Colonic mucosa (tissue), 4 donors: ENCODE measurements at regions not wholly inside any gene's neighbourhood (a gene's known extent, or its start where the extent isn't known, plus 50 kb on each side); places are given as distances from the start of the nearest gene placed in this dataset.

ENCODE experiments used
- DNase-seq: peaks from one replicate; pipeline ENCODE4 v3.0.0-alpha.2; 2020
- H3K27ac ChIP-seq: fragments of 200-600 bp; one replicate; pipeline ENCODE4 v1.8.0; 2021
- H3K27me3 ChIP-seq: fragments of 200-600 bp; one replicate; pipeline ENCODE4 v1.8.0; 2021
- H3K36me3 ChIP-seq: fragments of 200-600 bp; one replicate; pipeline ENCODE4 v1.8.0; 2021
- H3K4me1 ChIP-seq: fragments of 200-600 bp; one replicate; pipeline ENCODE4 v1.8.0; 2021; ENCODE audit warnings: mild to moderate bottlenecking
- H3K4me3 ChIP-seq: fragments of 200-600 bp; one replicate; pipeline ENCODE4 v1.8.0; 2021
- H3K9ac ChIP-seq, 2 donors: one replicate each; pipeline ENCODE4 v1.7.0; 2013; ENCODE audit warnings: control low read depth in 2 of 2, low read depth in 2 of 2, low read length in 2 of 2
- H3K9me3 ChIP-seq: fragments of 200-600 bp; one replicate; pipeline ENCODE4 v1.8.0; 2021
- CTCF ChIP-seq: fragments of 200-600 bp; IDR thresholded peaks from one replicate; pipeline ENCODE4 v1.8.0; 2022; ENCODE audit warnings: antibody characterized with exemption, mild to moderate bottlenecking
- intact Hi-C: fragments of 100-400 bp; cut with DNase I; formaldehyde crosslinking; loops from one replicate; pipeline ENCODE4 v1.14.1; 2022
- donor health status: healthy.
- donor health status: DM: no; HTN: no; CAD: no.
- donor health status: DM: no; HTN: no; CAD: no.

DNA sequence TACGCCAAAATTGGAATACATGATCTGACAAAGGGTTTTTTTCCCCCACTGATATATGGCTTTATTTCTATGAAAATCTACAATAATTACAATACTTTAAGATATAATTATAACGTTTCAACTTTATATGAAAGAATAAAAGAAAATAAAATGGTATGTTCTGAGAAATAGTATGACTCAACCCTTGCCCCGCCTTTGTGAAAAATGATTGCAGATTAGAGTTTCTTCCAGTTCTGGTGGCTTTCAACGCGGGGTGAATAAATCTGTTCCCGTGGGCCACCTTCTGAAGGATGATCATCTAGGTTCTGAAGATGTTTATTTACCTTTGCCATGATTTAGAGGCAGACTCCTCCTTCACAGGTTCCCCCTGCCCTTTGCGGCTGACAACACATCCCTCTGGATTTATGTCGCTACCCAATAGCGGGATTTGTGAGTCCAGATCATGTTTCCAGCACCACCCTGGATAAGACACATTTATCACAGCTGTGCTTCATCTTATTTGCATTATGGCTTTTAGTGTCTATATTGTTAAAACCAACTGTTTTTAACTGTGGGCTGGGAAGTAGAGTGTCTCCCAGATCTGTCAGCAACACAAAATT lies 607.0 kb upstream of the KIRREL3 start:
- no peak for DNase-seq
- Histone ChIP-seq H3K9ac (no peak overlapping the region), H3K27ac (no peak overlapping the region), H3K4me1 (no peaks in the 10 kb centered on the region), H3K9me3 (no peaks in the 10 kb centered on the region), H3K27me3 (no peaks in the 10 kb centered on the region), H3K36me3 (no peaks in the 10 kb centered on the region), H3K4me3 (no peak overlapping the region)
- intact Hi-C loops = no loop called here
- TF ChIP-seq CTCF = no peak

GRCh38 chr11:127601578-127601977 lies 601.0 kb upstream of the KIRREL3 start:
- Histone ChIP-seq H3K27me3 (no peaks in the 10 kb centered on the region), H3K9ac (no peak overlapping the region), H3K27ac (no peak overlapping the region), H3K4me1 (no peaks in the 10 kb centered on the region), H3K9me3 (no peaks in the 10 kb centered on the region), H3K36me3 (no peaks in the 10 kb centered on the region), H3K4me3 (no peak overlapping the region)
- intact Hi-C loops = no loop called here
- DNase-seq = no peak
- no peak for TF ChIP-seq CTCF

GRCh38 chr11:127600674-127601073 lies 600.1 kb upstream of the KIRREL3 start:
- no peak for DNase-seq
- no peak overlapping the region for H3K9ac ChIP-seq
- intact Hi-C loops = no loop called here
- H3K27ac ChIP-seq = no peak overlapping the region
- no peaks in the 10 kb centered on the region for H3K9me3 ChIP-seq
- no peaks in the 10 kb centered on the region for H3K4me1 ChIP-seq
- no peak for TF ChIP-seq CTCF
- no peak overlapping the region for H3K4me3 ChIP-seq
- no peaks in the 10 kb centered on the region for H3K36me3 ChIP-seq
- no peaks in the 10 kb centered on the region for H3K27me3 ChIP-seq

- Histone ChIP-seq H3K9me3 (no peaks in the 10 kb centered on the region), H3K4me1 (no peaks in the 10 kb centered on the region), H3K4me3 (no peak overlapping the region), H3K27me3 (no peaks in the 10 kb centered on the region), H3K9ac (no peak overlapping the region), H3K36me3 (no peaks in the 10 kb centered on the region), H3K27ac (no peak overlapping the region)
- no peak for TF ChIP-seq CTCF
- intact Hi-C loops = no loop called here
- no peak for DNase-seq
These were observed 597.9 kb upstream of the KIRREL3 start for GRCh38 chr11:127598476-127598875.

DNA sequence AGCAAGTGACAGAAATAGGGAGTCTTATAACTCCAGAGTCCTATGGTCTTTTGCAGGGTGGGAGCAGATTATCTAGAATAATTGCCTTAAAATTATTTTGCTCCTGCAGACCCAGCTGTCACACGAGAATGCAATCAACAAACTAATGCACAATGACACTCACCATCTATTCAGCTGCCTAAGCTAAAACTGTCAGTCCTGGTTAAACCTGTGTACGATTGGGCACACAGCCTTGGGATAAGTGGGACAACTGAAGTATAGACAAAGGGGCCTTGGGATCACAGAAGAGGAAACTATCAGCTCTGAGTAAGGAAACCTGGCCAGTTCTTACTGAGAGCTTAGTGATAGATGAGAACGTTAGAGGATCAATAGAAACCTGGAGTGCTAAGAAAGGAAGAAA lies 595.9 kb upstream of the KIRREL3 start:
- Histone ChIP-seq H3K27me3 (no peaks in the 10 kb centered on the region), H3K36me3 (no peaks in the 10 kb centered on the region), H3K9ac (no peak overlapping the region), H3K27ac (no peak overlapping the region), H3K4me1 (no peaks in the 10 kb centered on the region), H3K9me3 (no peaks in the 10 kb centered on the region), H3K4me3 (no peak overlapping the region)
- DNase-seq = no peak
- intact Hi-C loops = no loop called here
- TF ChIP-seq CTCF = no peak
